Left lung (tissue), 4 donors: ENCODE measurements at regions not wholly inside any gene's neighbourhood (a gene's known extent, or its start where the extent isn't known, plus 50 kb on each side); places are given as distances from the start of the nearest gene placed in this dataset.

Experiments used
- ATAC-seq: fragments of 200-7000 bp; cut with Tn5 transposase; one replicate; pipeline ENCODE4 v1.9.1; 2020; ENCODE audit warnings: moderate library complexity
- DNase-seq, 4 donors: peaks; one replicate each; pipeline ENCODE4 v3.0.0-alpha.2; 2013 to 2020
- H3K27ac ChIP-seq, 2 donors: fragments of 200-600 bp; sonication (generic) in 1 of 2; one replicate each; pipeline versions ENCODE4 v1.5.0 to v1.8.0; 2020 to 2021
- H3K27me3 ChIP-seq, 2 donors: fragments of 200-600 bp; sonication (generic) in 1 of 2; one replicate each; pipeline versions ENCODE4 v1.5.0 to v1.8.0; 2020 to 2021
- H3K36me3 ChIP-seq, 2 donors: fragments of 200-600 bp; sonication (generic) in 1 of 2; one replicate each; pipeline versions ENCODE4 v1.5.0 to v1.8.0; 2020 to 2021
- H3K4me1 ChIP-seq, 2 donors: fragments of 200-600 bp; one replicate each; pipeline ENCODE4 v1.8.0; 2021
- H3K4me3 ChIP-seq, 2 donors: fragments of 200-600 bp; sonication (generic) in 1 of 2; one replicate each; pipeline versions ENCODE4 v1.5.0 to v1.8.0; 2020 to 2021; ENCODE audit warnings: mild to moderate bottlenecking in 1 of 2
- H3K9me3 ChIP-seq, 2 donors: fragments of 200-600 bp; sonication (generic) in 1 of 2; one replicate each; pipeline versions ENCODE4 v1.5.0 to v1.8.0; 2020 to 2021
- CTCF ChIP-seq, 2 donors: fragments of 200-600 bp; sonication (generic) in 1 of 2; IDR thresholded peaks; one replicate each; pipeline versions ENCODE4 v1.5.0 to v1.8.0; 2021; ENCODE audit warnings: antibody characterized with exemption in 2 of 2
- intact Hi-C, 2 donors: fragments of 100-400 bp; cut with DNase I; formaldehyde crosslinking; loops; one replicate each; pipeline versions ENCODE4 v1.11.2 to v1.14.2; 2022
- donor health status: DM: no; HTN: yes; CAD: no.
- donor health status: DM: no; HTN: no; CAD: no.

GRCh38 chr13:104014803-104015645 is 948.8 kb upstream of the SLC10A2 start:
- H3K27me3 ChIP-seq, result no peaks in the 10 kb centered on the region
- intact Hi-C loops, result no loop called here
- no peaks in the 10 kb centered on the region for H3K36me3 ChIP-seq
- DNase-seq, result no peak
- TF ChIP-seq CTCF (IDR thresholded peaks at IDR 0.05), result no peak
- H3K4me1 ChIP-seq, result no peaks in the 10 kb centered on the region
- ATAC-seq, result no peak
- no peak overlapping the region for H3K27ac ChIP-seq
- H3K9me3 ChIP-seq, result peaks cover 0 to 10% of the 10 kb centered on the region in 2 donors
- no peak overlapping the region for H3K4me3 ChIP-seq

GRCh38 chr13:104011505-104012241 is 945.5 kb upstream of the SLC10A2 start:
- H3K4me1 ChIP-seq, result no peaks in the 10 kb centered on the region
- no peak overlapping the region for H3K4me3 ChIP-seq
- H3K27ac ChIP-seq, result no peak overlapping the region
- DNase-seq, result no peak
- H3K9me3 ChIP-seq, result peaks cover 0 to 4% of the 10 kb centered on the region in 2 donors
- TF ChIP-seq CTCF (IDR thresholded peaks at IDR 0.05), result no peak
- ATAC-seq, result peak; percentile 33
- intact Hi-C loops, result no loop called here
- H3K27me3 ChIP-seq, result no peaks in the 10 kb centered on the region
- H3K36me3 ChIP-seq, result no peaks in the 10 kb centered on the region

GRCh38 chr13:104008541-104009435 is 942.6 kb upstream of the SLC10A2 start:
- Histone ChIP-seq H3K27me3 (no peaks in the 10 kb centered on the region), H3K9me3 (no peaks in the 10 kb centered on the region), H3K36me3 (no peaks in the 10 kb centered on the region), H3K4me3 (no peak overlapping the region), H3K4me1 (no peaks in the 10 kb centered on the region), H3K27ac (no peak overlapping the region)
- no peak for TF ChIP-seq CTCF (IDR thresholded peaks at IDR 0.05)
- DNase-seq (no peak), ATAC-seq (no peak)
- intact Hi-C loops, result no loop called here

GRCh38 chr13:104008075-104008474 is 941.9 kb upstream of the SLC10A2 start:
- no peaks in the 10 kb centered on the region for H3K4me1 ChIP-seq
- intact Hi-C loops, result no loop called here
- H3K9me3 ChIP-seq, result no peaks in the 10 kb centered on the region
- peak overlapping the region in 1 of 2 donors; percentile 25 for H3K27ac ChIP-seq
- no peak for ATAC-seq
- DNase-seq, result no peak
- H3K4me3 ChIP-seq, result no peak overlapping the region
- no peaks in the 10 kb centered on the region for H3K27me3 ChIP-seq
- no peaks in the 10 kb centered on the region for H3K36me3 ChIP-seq
- TF ChIP-seq CTCF (IDR thresholded peaks at IDR 0.05), result no peak
